ENCODE measurements at regions not wholly inside any gene's neighbourhood (a gene's known extent, or its start where the extent isn't known, plus 50 kb on each side); places are given as distances from the start of the nearest gene placed in this dataset.

DNA sequence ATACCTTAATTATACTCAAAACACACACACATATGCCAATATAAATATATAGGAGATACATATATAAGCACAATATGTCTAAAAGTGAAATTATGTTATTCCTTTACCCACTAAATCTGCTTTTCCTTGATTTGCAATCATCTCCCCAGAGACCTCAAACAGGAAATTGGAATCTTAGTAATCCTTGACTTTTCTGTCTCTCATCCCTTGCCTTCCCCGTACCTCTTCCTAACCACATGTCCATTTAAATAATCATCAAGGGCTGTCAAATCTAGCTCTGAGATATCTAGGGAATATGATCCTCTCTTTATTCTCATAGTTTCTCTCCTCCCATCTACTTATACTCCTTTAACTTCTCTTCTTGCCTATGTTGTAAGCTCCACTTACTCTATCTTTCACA lies 336.6 kb downstream of the HGF start:
- 57% methylated on average over 1 of the region's 1 CpG for WGBS
- Histone ChIP-seq H3K27ac (ENCODE audit: low read length) (no peak overlapping the region), H3K9me3 (ENCODE audit: control insufficient read depth, low read length) (no peaks in the 10 kb centered on the region), H3K27me3 (ENCODE audit: control insufficient read depth, insufficient read depth) (no peaks in the 10 kb centered on the region), H3K4me1 (ENCODE audit: control insufficient read depth, insufficient read depth, low read length) (no peaks in the 10 kb centered on the region), H3K4me3 (ENCODE audit: low read length) (no peak overlapping the region)
- no peak for ATAC-seq
- no peak for DNase-seq
- intact Hi-C loops (cut with DNase I) = no loop called here

DNA sequence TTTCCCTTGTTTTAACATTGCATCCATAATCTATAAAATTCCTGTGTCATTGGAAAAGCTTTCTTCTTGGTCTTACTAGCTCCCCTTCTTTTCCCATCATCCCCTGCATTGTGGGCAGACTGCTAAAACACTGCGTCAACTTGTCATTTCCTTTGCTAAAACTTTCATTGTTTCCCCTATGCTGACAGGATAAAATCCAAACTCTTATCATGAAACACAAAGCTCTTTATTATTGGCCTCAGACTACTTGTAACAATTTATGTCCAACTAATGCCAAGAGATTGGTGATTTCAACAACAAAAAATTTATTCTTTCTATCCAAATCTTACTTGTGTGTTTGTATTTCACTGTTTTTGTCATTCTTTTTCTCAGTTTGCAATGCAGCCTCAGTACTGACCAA lies 339.1 kb downstream of the HGF start:
- H3K4me1 ChIP-seq (ENCODE audit: control insufficient read depth, insufficient read depth, low read length) = no peaks in the 10 kb centered on the region
- no peak overlapping the region for H3K4me3 ChIP-seq (ENCODE audit: low read length)
- no peak overlapping the region for H3K27ac ChIP-seq (ENCODE audit: low read length)
- 39% methylated on average over 1 of the region's 1 CpG for WGBS
- DNase-seq (peak in 1 of 3 donors; percentile 18), ATAC-seq (peak in 1 of 2 donors; percentile 61)
- no peaks in the 10 kb centered on the region for H3K27me3 ChIP-seq (ENCODE audit: control insufficient read depth, insufficient read depth)
- intact Hi-C loops (cut with DNase I) = no loop called here
- no peaks in the 10 kb centered on the region for H3K9me3 ChIP-seq (ENCODE audit: control insufficient read depth, low read length)

DNA sequence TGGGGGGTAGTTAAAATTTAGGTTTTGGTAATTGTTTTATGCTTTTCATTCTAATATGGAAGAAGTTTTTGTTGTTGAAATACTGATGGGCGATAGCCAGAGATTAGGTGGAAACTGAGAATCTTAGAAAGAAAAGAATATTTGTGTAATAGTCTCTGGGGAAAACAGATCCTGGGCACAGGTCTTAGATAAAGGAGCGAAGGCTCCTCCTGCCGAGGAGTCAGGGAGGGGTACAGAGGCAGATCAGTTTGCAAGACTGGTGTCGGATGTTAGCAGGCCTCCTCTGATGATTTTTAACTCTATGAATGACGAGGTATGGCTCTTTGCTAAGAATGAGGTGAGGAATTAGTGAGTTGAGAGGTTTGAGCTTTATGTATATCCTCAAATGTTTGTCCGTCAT lies 339.7 kb downstream of the HGF start:
- no peaks in the 10 kb centered on the region for H3K4me1 ChIP-seq (ENCODE audit: control insufficient read depth, insufficient read depth, low read length)
- DNase-seq = peak in 1 of 3 donors; percentile 16
- ATAC-seq = no peak
- WGBS = 58% methylated on average over 6 of the region's 6 CpGs
- H3K9me3 ChIP-seq (ENCODE audit: control insufficient read depth, low read length) = no peaks in the 10 kb centered on the region
- no peak overlapping the region for H3K4me3 ChIP-seq (ENCODE audit: low read length)
- intact Hi-C loops (cut with DNase I) = no loop called here
- no peaks in the 10 kb centered on the region for H3K27me3 ChIP-seq (ENCODE audit: control insufficient read depth, insufficient read depth)
- H3K27ac ChIP-seq (ENCODE audit: low read length) = no peak overlapping the region

DNA sequence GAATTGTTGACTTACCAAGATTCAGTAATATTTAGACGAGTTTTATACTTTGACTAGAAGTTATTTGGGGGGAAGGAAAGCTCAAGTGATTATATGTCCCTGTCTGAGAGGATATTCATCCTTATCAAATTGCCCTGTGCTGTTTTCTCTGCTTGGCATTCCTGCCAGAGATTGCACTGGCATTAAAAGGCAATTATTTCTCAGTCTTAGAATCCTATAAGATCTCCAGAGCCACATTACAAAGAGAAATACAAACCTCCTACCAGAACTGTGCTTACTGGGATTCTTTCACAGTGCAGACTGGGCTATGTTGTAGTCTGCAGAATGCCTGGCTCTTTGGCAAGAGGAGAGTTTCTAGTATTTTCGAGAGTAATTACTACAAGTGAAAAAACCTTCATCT lies 342.4 kb downstream of the HGF start:
- Histone ChIP-seq H3K4me3 (ENCODE audit: low read length) (no peak overlapping the region), H3K27me3 (ENCODE audit: control insufficient read depth, insufficient read depth) (no peaks in the 10 kb centered on the region), H3K9me3 (ENCODE audit: control insufficient read depth, low read length) (no peaks in the 10 kb centered on the region), H3K4me1 (ENCODE audit: control insufficient read depth, insufficient read depth, low read length) (no peaks in the 10 kb centered on the region), H3K27ac (ENCODE audit: low read length) (no peak overlapping the region)
- 37% methylated on average over 2 of the region's 2 CpGs for WGBS
- intact Hi-C loops (cut with DNase I) = no loop called here
- no peak for ATAC-seq
- DNase-seq = no peak

DNA sequence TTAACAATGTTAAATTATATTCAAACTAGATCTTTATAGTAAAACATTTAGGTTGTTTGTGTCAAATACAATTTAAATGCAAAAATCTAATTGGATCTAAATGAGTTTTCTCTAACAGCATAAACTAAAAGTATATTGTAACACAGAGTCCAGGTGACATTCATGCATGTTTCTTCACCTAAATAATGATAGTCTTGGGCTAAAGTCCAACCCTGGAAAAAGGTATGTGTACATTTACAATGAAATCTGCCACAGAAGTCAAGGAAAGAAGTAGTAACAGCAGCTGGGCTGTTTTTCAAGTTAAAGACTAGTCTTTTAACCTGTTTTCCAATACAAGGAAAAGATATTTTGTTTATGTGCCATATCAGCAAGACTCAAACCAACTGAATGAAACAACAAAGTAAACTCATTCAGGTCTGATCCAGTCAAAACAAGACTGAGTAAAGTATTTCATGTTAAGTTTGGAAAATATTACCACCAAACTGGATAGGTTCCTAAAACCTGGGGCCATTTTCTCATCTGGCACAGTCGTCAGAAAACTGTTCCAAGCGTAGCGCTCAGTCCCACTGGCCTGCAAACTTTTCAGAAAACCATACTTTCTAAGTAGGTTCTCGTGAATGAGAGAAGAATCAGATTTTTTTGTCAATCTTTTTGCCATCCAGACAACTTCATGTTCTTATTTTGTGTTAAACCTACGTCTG lies 349.2 kb downstream of the HGF start:
- Histone ChIP-seq H3K27me3 (ENCODE audit: control insufficient read depth, insufficient read depth) (no peaks in the 10 kb centered on the region), H3K27ac (ENCODE audit: low read length) (no peak overlapping the region), H3K4me3 (ENCODE audit: low read length) (no peak overlapping the region), H3K4me1 (ENCODE audit: control insufficient read depth, insufficient read depth, low read length) (no peaks in the 10 kb centered on the region), H3K9me3 (ENCODE audit: control insufficient read depth, low read length) (no peaks in the 10 kb centered on the region)
- DNase-seq (no peak), ATAC-seq (no peak)
- WGBS = 89% methylated on average over 5 of the region's 5 CpGs
- intact Hi-C loops (cut with DNase I) = no loop called here

DNA sequence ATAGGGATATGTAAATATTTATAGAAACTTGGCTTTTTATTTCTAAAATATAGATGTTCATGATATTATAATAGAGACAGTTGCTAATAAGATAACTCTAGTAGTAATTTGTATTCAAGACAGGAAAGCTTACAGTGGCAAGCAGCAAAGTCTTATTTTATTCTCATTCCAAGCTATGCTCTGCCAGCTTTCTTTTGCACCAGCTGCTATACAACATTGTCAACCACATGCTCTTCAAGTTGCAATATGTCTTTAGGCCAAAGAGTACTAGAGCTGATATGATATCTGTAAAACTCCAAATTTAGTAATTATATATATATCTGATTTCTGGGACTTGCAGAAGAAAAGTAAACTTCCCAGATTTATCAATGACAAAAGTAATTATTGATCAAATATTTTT lies 350.1 kb downstream of the HGF start:
- H3K4me3 ChIP-seq (ENCODE audit: low read length) = no peak overlapping the region
- ATAC-seq = no peak
- no peaks in the 10 kb centered on the region for H3K4me1 ChIP-seq (ENCODE audit: control insufficient read depth, insufficient read depth, low read length)
- H3K27me3 ChIP-seq (ENCODE audit: control insufficient read depth, insufficient read depth) = no peaks in the 10 kb centered on the region
- DNase-seq = no peak
- intact Hi-C loops (cut with DNase I) = no loop called here
- H3K27ac ChIP-seq (ENCODE audit: low read length) = no peak overlapping the region
- H3K9me3 ChIP-seq (ENCODE audit: control insufficient read depth, low read length) = no peaks in the 10 kb centered on the region

DNA sequence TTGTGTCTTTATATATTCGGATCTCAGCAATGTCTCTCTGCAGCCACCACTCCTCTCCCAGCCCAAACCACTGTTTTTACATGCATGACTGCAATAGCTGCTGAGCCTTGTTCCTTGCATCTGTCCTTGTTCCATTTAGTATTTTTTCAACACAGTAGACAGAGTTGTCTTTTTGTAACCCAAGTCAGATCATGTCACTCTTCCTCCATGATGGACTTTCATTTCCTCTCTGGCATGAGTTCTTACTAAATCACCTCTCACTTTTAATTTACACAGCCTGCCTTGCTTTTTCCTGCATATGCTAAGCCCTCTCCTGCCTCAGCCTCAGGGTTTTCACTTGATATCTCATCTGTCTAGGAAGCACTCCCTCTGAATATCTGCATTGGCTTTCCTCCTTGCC lies 353.2 kb downstream of the HGF start:
- DNase-seq = no peak
- no peak for ATAC-seq
- 89% methylated on average over 1 of the region's 1 CpG for WGBS
- Histone ChIP-seq H3K4me1 (ENCODE audit: control insufficient read depth, insufficient read depth, low read length) (no peaks in the 10 kb centered on the region), H3K27ac (ENCODE audit: low read length) (no peak overlapping the region), H3K4me3 (ENCODE audit: low read length) (no peak overlapping the region), H3K9me3 (ENCODE audit: control insufficient read depth, low read length) (no peaks in the 10 kb centered on the region), H3K27me3 (ENCODE audit: control insufficient read depth, insufficient read depth) (no peaks in the 10 kb centered on the region)
- intact Hi-C loops (cut with DNase I) = no loop called here

DNA sequence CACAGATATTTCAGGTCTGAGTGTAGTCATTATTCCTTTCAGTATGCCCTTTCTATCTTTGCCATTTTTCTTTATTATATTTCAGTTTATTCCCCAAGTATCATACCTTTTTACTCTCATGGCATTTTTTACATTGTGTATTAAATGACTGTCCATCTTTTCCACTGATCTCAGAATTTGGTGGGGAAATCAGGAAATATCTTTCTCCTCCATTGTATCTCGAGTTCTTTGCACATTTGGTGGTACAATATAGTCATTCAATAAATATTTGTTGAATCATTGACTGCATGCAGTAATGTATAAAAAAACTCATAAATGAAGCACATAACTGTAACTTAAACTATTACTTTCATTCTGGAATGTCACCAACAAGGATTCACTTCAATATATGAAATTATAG lies 354.7 kb downstream of the HGF start:
- 76% methylated on average over 1 of the region's 1 CpG for WGBS
- H3K4me1 ChIP-seq (ENCODE audit: control insufficient read depth, insufficient read depth, low read length) = no peaks in the 10 kb centered on the region
- no peak overlapping the region for H3K4me3 ChIP-seq (ENCODE audit: low read length)
- H3K9me3 ChIP-seq (ENCODE audit: control insufficient read depth, low read length) = no peaks in the 10 kb centered on the region
- H3K27me3 ChIP-seq (ENCODE audit: control insufficient read depth, insufficient read depth) = no peaks in the 10 kb centered on the region
- intact Hi-C loops (cut with DNase I) = no loop called here
- H3K27ac ChIP-seq (ENCODE audit: low read length) = no peak overlapping the region
- no peak for DNase-seq
- ATAC-seq = no peak

DNA sequence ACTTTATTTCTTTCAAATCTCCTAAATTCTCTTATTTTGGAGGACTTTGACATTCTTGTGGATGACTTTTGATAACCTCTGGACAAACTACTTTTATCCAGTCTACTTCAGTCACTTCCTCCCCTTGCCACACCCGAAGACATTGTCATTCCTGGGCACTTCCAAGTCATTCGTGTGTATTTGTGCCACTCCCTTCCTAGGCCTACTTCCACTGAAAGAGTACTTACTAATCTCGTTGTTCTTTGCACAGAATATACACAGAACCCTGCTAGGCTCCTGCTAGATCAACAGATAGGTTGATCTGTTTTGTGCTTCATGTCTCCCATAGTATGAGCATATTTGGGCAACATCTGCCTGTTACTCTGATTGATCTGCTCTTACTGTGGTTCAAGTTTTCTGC lies 355.4 kb downstream of the HGF start:
- intact Hi-C loops (cut with DNase I) = no loop called here
- Histone ChIP-seq H3K4me3 (ENCODE audit: low read length) (no peak overlapping the region), H3K9me3 (ENCODE audit: control insufficient read depth, low read length) (no peaks in the 10 kb centered on the region), H3K27me3 (ENCODE audit: control insufficient read depth, insufficient read depth) (no peaks in the 10 kb centered on the region), H3K27ac (ENCODE audit: low read length) (no peak overlapping the region), H3K4me1 (ENCODE audit: control insufficient read depth, insufficient read depth, low read length) (no peaks in the 10 kb centered on the region)
- ATAC-seq (no peak), DNase-seq (no peak)
- 60% methylated on average over 3 of the region's 3 CpGs for WGBS

DNA sequence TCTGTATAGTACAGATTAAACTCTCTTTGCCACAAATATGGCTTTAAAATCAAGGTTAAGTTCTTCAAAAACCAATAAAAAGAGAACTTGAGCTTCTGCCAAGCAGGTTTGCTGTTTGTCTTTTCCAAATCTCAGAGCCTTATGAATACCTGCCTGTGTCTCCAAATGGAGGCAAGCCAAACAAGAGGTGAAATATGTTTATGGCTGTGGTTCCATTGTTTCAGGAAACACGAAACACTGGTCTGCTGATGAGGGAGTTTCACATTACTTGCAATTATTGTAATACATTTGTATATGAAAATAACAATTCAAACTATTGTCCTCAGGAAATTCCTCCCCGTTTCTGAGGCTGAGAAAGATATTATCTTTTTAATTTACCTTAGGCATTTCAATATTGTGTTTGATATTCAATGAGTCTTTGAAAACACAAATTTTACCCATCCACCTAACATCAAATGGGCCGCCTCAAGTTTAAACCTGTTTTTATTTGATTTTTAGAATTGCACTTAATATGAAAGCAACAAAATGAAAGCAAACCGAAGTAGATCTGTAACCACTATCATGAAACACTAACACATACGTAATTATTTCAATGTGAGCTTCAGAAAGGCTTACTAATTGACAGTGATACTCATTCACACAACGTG lies 359.3 kb downstream of the HGF start:
- H3K4me1 ChIP-seq (ENCODE audit: control insufficient read depth, insufficient read depth, low read length) = no peaks in the 10 kb centered on the region
- no peak for ATAC-seq
- no peaks in the 10 kb centered on the region for H3K27me3 ChIP-seq (ENCODE audit: control insufficient read depth, insufficient read depth)
- no peak overlapping the region for H3K4me3 ChIP-seq (ENCODE audit: low read length)
- no peaks in the 10 kb centered on the region for H3K9me3 ChIP-seq (ENCODE audit: control insufficient read depth, low read length)
- H3K27ac ChIP-seq (ENCODE audit: low read length) = no peak overlapping the region
- no peak for DNase-seq
- intact Hi-C loops (cut with DNase I) = no loop called here
- WGBS = 71% methylated on average over 6 of the region's 6 CpGs

DNA sequence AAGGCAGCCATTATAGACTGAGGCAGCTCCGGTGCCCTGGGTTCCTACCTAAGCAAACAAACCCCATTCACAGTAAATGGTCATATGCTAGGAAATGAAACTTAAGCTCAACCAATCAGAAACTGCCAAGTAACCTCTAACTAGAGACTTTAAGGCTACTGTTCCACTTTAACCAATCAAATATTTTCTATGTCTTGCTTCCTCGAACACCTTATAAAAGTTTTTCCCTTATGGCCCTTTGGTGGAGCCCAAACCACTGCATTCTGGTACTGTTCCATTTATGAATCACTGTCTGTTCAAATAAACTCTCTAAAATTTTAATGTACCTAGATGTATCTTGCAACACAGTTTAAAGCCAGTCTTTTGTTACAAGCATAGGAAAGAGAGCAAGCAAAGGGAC lies 361.1 kb downstream of the HGF start:
- 91% methylated on average over 2 of the region's 2 CpGs for WGBS
- no peak for ATAC-seq
- intact Hi-C loops (cut with DNase I) = no loop called here

DNA sequence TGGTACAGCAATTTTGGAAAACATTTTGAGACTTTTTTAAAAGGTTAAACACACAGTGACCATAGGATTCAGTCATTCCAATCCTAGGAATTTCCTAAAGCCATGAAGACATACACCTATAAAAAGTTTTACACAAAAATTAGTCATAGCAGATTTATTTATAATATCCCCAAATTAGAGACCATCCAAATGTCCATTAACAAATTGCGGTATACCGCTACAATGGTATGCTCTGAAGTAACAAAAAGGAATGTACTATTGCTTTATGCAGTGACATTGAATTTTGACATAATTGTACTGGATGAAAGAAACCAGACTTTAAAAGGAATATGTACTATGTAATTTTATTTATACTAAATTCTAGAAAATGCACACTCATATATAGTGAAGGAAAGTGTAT lies 362.8 kb downstream of the HGF start:
- H3K9me3 ChIP-seq (ENCODE audit: control insufficient read depth, low read length) = no peaks in the 10 kb centered on the region
- no peaks in the 10 kb centered on the region for H3K27me3 ChIP-seq (ENCODE audit: control insufficient read depth, insufficient read depth)
- intact Hi-C loops (cut with DNase I) = no loop called here
- no peaks in the 10 kb centered on the region for H3K4me1 ChIP-seq (ENCODE audit: control insufficient read depth, insufficient read depth, low read length)
- ATAC-seq (no peak), DNase-seq (no peak)
- H3K4me3 ChIP-seq (ENCODE audit: low read length) = no peak overlapping the region
- 97% methylated on average over 2 of the region's 2 CpGs for WGBS
- no peak overlapping the region for H3K27ac ChIP-seq (ENCODE audit: low read length)

More for the DNA sequence above, 361.1 kb downstream of the HGF start:
- no peak for DNase-seq
- Histone ChIP-seq H3K4me3 (ENCODE audit: low read length) (no peak overlapping the region), H3K4me1 (ENCODE audit: control insufficient read depth, insufficient read depth, low read length) (no peaks in the 10 kb centered on the region), H3K27me3 (ENCODE audit: control insufficient read depth, insufficient read depth) (no peaks in the 10 kb centered on the region), H3K27ac (ENCODE audit: low read length) (no peak overlapping the region), H3K9me3 (ENCODE audit: control insufficient read depth, low read length) (no peaks in the 10 kb centered on the region)

All from right cardiac atrium (tissue), 5 donors.